GM18867 (cell line): ENCODE measurements at regions not wholly inside any gene's neighbourhood (a gene's known extent, or its start where the extent isn't known, plus 50 kb on each side); places are given as distances from the start of the nearest gene placed in this dataset.
A peak's percentile ranks its signal among the peaks of the same experiment; 100 is the strongest.

ENCODE experiments used
- ATAC-seq: cut with Tn5 transposase; IDR thresholded peaks from one replicate; pipeline ENCODE4 v1.9.1; 2021; ENCODE audit warnings: mild to moderate bottlenecking, moderate library complexity; ENCODE audit not compliant: unreplicated experiment

DNA sequence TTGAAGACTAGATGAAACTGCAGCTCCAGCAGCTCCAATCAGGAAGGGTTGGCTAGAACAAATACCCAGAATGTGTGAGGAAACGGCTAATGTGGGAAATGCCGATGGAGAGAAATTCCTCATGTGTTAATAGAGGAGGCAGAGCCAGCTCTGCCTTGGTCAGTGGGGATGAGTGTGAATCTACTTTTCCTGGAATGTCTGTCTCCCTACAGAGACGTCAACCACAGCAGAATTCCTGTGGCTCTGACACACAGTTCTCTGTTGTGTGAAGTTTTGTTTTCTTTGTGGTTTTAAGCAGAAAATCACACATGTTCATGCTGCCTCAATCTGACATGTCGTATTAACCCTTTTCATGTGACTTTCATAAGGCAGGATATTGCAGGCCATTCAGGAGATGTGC is 476.6 kb upstream of the WWC1 start:
- ATAC-seq: no peak

DNA sequence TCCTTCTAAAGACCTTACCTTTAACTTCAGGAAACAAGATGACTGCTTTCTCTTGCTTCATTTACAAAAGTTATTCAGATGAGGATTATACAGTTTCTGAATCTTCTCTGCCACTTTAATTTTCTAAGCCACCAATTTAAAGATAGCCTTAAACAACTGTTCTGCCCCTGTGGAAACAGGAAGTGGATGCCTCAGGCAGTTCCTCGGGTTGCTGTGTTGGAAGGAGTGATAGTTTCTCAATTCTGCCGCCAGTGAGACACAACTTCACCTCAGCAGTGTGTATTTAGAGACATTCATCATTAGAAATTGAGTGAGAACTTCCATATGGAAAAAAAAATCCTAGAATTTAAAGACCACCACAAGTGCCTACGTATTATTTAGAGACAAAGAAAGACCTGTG is 475.1 kb upstream of the WWC1 start:
- ATAC-seq: no peak

- no peak for ATAC-seq
These were observed 474.6 kb upstream of the WWC1 start for GRCh38 chr5:167816864-167817263.

GRCh38 chr5:167819406-167819805 is 472.0 kb upstream of the WWC1 start:
- peak; percentile 95 for ATAC-seq

GRCh38 chr5:167820101-167820990 is 471.1 kb upstream of the WWC1 start:
- no peak for ATAC-seq

- no peak for ATAC-seq
These were observed 470.3 kb upstream of the WWC1 start for GRCh38 chr5:167821151-167821550.

GRCh38 chr5:167821669-167822068 is 469.8 kb upstream of the WWC1 start:
- no peak for ATAC-seq

GRCh38 chr5:167822241-167822640 is 469.2 kb upstream of the WWC1 start:
- ATAC-seq: no peak

DNA sequence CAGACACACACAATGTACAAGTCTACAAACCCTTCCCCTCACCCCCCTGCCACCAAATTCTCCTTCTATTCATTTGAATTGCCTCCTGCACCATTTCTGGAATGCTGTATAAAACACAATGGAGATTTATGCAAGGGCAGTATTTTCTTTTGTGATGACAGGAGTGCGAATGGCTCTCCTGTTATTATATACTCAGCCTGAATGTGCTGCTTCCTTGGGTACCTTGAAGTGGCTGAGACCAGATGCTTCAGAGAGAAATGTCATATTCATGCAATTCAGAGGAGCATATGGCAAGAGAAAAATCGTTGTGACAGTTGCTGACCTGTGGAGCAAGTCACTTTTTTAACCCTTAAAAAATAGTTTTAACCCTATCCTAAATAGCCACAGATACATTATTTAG is 468.0 kb upstream of the WWC1 start:
- no peak for ATAC-seq

DNA sequence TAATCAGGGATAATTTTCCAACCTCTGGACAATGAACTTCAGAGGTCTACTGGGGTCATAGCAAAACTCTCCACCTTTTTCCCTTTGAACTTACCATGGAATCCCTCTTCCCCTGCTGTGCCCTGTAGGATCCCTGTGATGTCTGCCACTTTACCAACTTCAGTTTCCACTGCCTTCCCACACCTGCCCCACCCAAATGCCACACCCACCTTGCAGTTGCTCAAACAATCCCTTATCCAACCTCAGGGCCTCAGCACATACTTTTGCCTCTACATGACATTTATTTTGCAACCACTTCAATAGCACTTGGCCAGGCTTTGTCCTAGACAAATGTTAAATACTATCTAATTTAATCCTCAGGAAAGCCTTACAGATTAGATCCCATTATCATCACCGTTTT is 463.7 kb upstream of the WWC1 start:
- no peak for ATAC-seq

GRCh38 chr5:167831754-167832504 is 459.5 kb upstream of the WWC1 start:
- no peak for ATAC-seq

- ATAC-seq: no peak
These were observed 458.8 kb upstream of the WWC1 start for GRCh38 chr5:167832609-167833008.

GRCh38 chr5:167833456-167833855 is 458.0 kb upstream of the WWC1 start:
- no peak for ATAC-seq

GRCh38 chr5:167835146-167835545 is 456.3 kb upstream of the WWC1 start:
- ATAC-seq: no peak

DNA sequence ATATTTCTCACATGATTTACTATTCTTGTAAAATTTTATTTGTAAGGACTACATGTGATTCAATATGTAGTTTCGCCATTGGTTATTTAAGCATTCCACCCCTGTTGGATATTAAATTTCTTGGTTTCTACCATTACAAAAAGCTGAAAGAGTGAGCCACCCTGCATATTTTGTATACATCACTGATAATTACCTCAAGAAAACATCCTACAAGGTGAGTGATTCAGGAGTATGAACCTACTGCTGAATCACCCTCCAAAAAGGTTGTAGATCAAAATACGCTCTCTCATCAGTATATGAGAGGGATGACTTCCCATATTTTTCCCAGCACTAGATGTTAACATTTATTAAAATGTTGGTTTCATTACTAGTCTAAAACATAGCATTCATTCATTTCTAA is 454.3 kb upstream of the WWC1 start:
- no peak for ATAC-seq

DNA sequence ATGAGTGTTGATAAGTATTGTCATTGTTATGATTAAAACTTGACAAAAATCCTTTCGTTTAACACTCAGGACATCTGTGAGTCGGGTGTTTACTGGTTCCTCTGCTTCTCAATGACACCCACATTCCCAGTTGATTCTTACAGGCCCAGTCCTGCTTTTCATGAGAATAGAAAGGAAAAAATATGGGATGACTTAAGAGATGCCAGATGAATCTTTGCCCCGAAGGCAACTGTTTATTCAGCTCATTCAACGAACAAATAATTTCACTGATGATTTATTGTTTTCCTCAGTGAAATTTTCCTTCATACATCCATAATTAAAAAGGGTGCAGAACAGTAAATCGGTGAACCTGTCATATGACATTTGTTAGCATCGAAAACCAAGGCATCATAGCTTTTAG is 452.4 kb upstream of the WWC1 start:
- no peak for ATAC-seq

DNA sequence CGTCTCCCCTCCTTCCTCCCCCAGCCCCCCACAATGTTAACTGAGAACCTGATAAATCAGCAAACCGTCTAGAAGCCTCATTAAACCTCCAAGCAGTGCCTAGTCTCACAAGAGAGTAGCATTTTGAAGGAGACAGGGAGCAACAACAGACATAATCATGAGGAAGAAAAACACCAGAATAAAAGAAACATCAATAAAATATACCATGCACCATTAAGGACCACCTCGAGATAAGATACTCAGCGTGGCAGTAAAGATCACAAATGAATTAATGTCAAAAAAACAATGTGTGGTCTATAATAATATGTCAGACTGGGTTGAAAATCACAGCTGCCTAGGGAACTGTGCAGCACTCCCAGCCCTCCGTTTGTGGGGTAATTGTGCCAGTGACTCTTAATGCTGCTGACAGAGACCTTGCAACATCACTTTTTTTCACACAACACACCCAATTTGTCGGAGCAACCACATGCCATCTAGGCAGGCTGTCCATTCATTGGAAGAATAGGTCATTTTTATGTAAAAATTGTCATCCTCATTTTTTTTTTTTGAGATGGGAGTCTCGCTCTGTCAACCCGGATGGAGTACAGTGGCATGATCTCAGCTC is 450.8 kb upstream of the WWC1 start:
- no peak for ATAC-seq

DNA sequence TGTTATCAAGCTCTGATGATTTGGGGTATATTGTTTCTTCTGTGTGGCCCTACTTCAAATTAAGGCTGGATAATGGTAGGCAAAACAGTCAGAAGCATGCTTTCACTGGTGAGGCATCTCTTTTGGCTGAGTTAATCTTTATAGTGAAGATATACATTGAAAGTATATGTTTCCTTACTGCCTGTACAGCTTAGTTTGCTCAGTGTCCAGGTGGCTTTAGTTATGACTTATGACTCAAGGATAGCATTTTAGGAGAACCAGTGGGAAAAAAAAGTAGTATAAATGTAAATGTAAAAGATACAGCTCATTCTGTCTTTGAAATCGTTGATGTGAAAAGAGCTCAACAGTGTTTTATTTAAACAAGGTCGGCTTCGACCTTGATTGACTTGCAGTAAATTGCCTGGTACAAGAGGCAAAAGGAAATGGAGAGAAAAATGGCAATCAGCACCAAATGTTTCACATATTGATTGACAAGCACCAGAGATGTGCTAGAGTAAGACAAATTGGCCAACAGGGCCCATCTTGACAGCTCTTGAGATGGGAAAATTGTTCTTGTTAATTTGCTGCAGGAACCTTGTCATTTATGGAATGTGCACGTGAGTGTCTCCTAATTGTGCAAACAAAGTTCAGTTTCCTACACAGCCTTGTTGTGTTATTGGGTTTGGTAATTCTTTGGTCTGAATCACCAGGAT is 447.4 kb upstream of the WWC1 start:
- ATAC-seq: no peak

DNA sequence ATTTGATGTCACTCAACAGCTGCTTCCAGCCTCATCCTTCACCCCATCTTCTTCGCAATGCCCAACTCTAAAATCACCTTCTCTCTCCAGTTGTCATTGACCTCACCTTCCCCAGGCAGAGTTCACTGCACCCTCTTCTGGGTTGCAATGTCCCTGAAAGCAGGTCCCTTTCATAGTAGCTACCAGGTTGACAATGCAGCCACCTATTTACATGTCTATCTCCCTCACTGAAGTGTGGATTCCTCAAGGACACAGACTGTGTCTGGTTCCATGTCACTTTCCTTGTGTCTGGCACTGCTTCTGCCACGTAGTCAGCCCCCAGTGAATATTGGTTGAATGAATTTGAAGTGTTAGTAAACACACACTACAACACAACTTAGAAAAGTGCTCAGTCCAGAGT is 445.5 kb upstream of the WWC1 start:
- no peak for ATAC-seq

- ATAC-seq: no peak
These were observed 441.6 kb upstream of the WWC1 start for GRCh38 chr5:167849874-167850273.

- no peak for ATAC-seq
These were observed 440.5 kb upstream of the WWC1 start for GRCh38 chr5:167850911-167851310.
